ENCODE measurements at regions not wholly inside any gene's neighbourhood (a gene's known extent, or its start where the extent isn't known, plus 50 kb on each side); places are given as distances from the start of the nearest gene placed in this dataset.

DNA sequence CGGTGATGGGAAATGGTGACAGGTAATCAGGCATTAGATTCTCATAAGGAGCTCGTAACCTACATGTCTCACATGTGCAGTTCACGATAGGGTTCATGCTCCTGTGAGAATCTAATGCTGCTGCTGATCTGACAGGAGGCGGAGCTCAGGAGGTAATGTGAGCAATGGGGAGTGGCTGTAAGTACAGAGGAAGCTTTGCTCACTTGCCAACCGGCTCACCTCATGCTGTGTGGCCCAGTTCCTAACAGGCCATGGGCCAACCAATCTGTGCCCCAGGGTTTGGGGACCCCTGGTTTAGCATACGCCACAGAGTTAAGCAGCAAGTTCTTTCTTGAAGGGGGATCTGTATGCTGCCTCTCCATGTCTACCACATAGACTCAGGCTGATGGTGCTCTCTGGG is 133.1 kb downstream of the IQUB start:
- no peak for DNase-seq

DNA sequence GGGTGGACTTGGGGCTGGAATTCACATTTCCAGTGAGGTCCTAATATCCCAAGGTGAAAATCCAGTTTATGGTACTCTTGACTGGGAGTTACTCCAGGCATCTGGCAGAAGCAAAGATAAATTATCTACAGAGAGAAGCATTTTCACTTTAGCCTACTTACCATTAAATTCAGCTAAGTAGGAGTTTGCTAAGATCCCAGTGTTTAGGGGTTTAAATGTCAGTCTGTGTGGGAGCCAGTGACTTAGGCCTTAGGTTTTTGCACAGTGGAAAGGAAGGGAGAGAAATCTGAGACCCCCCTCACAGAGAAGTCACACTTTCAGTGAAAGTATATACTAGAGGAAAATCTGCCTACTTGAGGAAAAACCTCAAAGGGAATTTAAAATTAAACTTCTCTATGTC is 134.2 kb downstream of the IQUB start:
- no peak for DNase-seq

GRCh38 chr7:123398921-123399320 is 135.5 kb downstream of the IQUB start:
- DNase-seq, result no peak

DNA sequence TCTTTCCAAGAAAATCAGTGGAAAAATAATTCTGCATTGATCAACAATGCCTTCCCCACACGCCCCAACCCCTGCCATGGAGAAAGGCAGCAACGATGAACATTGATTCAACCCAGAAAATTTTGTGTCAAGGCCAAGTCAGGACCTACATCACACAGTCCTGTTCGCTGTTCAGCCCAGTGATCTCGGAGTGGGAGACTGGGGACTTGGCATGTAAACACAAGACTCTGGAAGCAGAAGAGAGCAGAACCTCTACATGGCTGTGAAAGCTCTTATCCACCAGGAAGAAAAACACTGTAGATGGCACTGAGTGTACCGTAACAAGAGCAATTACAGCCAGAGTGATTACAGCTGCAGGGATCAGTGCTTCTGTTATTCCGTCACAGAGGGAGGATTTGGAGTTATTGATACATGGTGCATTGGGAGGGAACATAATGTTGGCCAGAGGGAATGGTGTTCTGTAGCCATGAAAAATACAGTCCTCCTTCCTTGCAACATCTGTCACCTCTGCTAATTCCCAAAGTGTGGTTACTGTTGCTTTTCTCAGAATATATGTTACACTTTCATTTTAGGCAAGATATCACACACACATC is 136.6 kb downstream of the IQUB start:
- peak in 1 of 2 experiments; percentile 28 for DNase-seq

DNA sequence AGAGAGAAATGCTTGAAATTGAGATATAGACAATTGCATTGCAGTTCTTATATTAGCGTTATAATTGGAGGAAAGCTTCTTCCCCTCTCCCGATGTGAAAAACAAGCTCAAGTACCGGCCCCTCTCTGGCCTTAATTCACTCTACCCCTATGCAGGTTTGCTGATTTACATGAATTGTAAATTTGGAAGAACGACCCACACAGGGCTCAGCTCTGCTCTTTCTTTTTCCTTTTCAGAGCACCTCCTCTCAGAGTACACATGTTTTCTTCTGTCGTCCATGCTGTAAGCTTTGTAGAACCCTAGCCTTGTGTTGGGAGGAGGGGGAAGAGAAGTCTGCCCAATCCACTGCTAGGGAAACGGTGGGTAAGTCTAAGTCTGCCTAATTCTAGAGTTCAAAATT is 140.8 kb downstream of the IQUB start:
- no peak for DNase-seq

- DNase-seq, result no peak
These were observed 162.0 kb downstream of the IQUB start for GRCh38 chr7:123372368-123372767.

DNA sequence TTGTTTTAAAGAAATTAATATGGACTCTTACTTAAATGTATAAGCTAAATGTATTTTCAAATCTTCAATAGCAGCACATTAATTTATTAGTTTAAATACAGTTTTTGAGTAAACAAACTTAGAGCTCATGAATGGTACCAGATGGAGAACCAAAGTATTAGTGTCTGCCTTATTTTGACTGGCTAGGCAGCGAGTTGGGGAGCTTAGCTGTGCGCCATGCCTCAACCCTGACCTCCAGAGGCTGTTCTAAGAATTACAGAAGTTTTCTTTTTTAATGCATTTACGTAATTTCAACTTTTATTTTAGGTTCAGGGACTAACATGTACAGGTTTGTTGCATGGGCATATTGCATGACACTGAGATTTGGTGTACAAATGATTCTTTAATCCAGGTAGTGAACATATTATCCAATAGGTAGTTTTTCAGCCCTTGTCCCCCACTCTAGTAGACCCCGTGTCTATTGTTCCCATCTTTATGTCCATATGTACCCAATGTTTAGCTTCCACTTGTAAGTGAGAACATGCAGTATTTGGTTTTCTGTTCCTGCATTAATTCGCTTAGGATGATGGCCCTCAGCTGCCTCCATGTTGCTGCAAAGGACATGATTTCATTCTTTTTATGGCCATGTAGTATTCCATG is 166.8 kb downstream of the IQUB start:
- DNase-seq, result peak; percentile 17 to 70

DNA sequence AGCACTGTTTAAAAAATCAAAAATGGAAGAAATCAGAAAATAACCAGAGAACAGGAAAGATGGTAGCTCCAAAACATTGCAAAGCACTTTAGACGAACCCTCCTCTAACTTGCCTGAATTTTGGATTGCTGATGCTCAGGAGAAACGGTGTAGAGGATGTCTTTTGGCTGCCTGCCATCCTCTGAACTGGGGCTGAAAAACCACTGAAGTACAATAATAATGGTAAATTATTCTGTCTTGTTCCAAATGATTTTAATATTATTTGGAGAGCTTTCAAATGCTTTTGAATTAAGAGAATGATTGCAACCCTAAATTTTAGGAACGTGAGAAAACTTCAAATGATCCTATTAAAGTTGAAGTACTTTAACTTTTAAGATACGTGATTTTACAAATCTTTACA is 167.3 kb upstream of the SLC13A1 start:
- DNase-seq, result peak in 1 of 2 experiments; percentile 8

DNA sequence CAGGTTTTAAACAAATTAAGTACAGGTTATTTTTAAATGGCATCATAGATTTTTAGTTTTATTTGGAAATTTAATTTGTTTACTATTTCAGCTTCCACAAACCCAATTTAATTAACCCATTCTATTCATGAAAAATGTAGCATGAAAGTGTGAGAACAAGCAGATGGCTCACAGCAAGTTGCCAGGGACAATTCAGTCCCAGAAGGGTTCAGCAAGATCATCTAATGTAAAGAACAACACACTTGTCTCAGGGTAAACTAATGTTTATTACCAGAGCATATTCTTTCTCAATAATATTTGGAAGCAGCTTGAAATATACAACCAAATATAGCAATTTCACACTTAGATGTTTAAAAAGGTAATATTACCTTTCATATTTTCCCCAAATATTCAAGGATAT is 166.9 kb upstream of the SLC13A1 start:
- DNase-seq, result no peak

- DNase-seq, result peak in 1 of 2 experiments; percentile 2
These were observed 160.9 kb upstream of the SLC13A1 start for GRCh38 chr7:123360631-123361030.

- no peak for DNase-seq
These were observed 155.9 kb upstream of the SLC13A1 start for GRCh38 chr7:123355576-123356190.

DNA sequence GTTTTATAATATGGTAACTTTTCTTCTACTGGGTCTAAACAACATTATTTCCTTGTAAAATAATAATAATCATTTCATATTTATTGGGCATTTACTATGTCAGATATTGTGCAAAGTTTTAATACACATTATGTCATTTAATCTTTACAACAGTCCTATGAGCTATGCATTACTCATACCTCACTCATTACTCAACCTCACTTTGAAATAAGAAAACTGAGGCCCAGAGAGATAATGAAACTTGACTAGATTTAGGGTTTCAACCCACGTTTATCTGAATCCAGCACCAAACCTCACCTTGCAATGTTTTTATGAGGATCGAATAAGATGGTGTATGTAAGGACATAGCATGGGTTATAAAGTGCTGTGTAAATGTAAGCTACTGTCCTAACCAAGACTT is 153.2 kb upstream of the SLC13A1 start:
- DNase-seq, result no peak

DNA sequence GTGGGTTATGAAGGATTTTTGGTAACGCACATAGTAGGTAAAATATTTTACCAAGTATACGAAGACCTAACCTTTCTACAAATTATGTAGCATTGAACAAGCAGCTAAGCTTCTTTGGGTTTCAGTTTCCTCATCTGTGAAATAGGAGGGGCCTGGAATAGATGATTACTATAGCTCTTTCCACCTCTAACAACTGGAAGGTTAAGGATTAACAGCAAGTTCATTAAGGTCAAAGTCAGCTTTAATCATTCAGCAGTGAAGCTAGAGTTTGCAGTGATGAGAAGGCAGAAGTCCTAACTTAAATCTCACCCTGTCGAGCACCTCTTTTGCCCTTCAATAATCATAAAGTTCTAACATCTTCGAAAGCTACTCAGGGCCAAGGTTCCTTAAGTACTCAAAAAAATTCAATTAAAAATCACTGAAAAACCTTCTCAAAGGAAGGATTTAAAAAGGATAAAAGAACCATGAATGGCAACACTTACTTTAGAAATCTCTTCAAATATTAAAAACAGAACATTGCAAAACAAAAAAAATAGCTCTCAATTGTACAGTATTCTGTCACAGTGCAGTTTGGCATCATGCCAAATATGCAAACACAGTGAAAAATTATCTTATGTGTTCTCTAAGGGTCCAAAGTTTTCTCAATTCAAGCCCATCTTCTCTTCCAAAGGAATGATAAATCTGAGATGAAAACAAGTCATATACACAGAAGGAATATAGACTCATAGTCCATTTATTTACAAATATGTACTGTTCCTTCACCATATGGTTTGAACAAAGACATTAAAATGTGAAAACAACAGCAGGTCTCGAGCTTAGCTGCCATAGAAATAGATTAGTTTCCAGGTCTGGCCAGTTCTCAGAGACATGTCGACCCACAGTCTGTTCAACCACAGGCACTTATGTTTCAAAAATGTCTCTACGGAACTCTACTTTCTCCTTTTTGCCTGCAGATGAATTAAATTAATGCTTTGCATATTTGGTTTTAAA is 152.0 kb upstream of the SLC13A1 start:
- DNase-seq, result peak; percentile 19 to 72

DNA sequence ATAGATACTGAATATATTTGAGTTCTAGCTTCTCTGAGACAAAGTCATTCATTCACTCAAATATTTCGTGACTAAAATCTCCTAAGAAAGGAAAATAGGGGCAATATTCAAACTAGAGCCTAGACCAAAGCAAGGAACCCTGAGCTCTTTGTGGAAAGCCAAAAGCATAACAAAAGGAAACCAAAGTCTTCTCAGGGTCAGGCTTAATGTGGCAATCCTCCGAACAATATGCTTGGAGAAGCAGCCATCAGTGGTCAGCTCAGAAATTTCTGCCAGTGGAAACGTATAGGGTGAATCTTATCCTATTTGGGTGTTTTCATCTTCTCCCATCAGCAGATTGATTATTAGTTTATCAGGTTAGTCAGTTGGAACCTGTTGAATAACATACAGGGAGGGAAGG is 151.3 kb upstream of the SLC13A1 start:
- DNase-seq, result no peak

DNA sequence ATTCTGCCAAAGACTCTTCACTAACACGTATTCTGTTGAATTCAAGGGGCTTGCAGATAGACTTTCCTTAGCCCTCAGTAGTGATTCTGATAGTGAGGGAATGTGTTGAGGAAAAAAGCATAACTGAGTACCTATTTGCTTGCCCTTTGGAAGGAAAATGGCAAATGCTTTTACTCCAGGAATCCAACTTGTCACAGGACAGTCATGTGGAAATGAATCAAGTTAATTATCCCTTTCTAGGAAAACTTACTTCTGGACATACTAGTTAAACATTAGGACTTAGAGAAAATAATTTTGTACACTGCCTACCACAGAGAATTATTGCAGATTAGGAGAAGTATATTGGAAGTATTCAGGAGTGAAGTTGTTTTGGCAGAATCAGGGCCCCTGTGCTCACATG is 148.9 kb upstream of the SLC13A1 start:
- DNase-seq, result no peak

DNA sequence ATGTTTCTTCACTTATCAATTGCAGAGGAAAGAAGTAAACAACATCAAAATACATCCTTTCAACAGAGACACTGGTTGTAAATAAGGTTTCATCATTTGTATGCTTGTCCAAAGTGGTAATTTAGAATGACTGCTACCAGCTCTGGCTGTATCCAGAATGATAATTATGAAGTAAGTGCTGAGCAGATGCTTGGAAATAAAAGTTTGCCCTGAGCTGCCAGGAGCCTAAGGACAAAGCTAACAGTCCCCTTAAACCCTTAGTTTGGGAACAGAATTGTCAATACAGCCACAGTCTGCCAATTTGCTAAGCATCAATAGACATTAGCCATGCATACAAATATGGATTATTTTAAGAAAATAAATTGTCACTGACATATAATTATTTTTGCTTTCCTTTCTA is 147.0 kb upstream of the SLC13A1 start:
- no peak for DNase-seq

DNA sequence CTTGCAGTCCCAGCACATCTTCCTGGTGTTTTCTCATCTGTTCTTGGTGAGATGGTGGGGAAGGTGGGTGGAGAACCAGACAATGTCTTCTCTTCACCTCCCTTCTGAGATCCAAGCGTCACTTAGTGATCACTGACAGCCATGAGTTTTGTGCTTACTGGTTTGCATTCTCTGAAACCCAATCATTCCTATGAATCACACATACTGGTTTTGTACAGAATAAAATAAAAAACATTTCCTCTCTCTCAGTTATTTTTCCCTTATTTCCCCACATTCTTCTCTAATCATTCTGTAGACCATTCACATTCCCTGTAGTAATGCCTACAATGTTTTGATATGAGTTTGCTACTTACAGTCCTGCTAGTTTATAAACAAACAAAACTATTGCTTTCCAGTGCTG is 143.8 kb upstream of the SLC13A1 start:
- no peak for DNase-seq

GRCh38 chr7:123341102-123341501 is 141.3 kb upstream of the SLC13A1 start:
- no peak for DNase-seq

- DNase-seq, result no peak
These were observed 138.9 kb upstream of the SLC13A1 start for GRCh38 chr7:123338688-123339087.

GRCh38 chr7:123329988-123330643 is 130.3 kb upstream of the SLC13A1 start:
- DNase-seq, result no peak

- no peak for DNase-seq
These were observed 127.9 kb upstream of the SLC13A1 start for GRCh38 chr7:123327661-123328060.

- DNase-seq, result no peak
These were observed 124.5 kb upstream of the SLC13A1 start for GRCh38 chr7:123324283-123324682.

GRCh38 chr7:123323689-123324088 is 123.9 kb upstream of the SLC13A1 start:
- no peak for DNase-seq

All from NCI-H524 (cell line).